NCI-H1694 (cell line): ENCODE measurements at regions not wholly inside any gene's neighbourhood (a gene's known extent, or its start where the extent isn't known, plus 50 kb on each side); places are given as distances from the start of the nearest gene placed in this dataset.

Experiments used
- DNase-seq: peaks from one replicate; lab custom pipeline; 2025; lab: John Stamatoyannopoulos, UW

DNA sequence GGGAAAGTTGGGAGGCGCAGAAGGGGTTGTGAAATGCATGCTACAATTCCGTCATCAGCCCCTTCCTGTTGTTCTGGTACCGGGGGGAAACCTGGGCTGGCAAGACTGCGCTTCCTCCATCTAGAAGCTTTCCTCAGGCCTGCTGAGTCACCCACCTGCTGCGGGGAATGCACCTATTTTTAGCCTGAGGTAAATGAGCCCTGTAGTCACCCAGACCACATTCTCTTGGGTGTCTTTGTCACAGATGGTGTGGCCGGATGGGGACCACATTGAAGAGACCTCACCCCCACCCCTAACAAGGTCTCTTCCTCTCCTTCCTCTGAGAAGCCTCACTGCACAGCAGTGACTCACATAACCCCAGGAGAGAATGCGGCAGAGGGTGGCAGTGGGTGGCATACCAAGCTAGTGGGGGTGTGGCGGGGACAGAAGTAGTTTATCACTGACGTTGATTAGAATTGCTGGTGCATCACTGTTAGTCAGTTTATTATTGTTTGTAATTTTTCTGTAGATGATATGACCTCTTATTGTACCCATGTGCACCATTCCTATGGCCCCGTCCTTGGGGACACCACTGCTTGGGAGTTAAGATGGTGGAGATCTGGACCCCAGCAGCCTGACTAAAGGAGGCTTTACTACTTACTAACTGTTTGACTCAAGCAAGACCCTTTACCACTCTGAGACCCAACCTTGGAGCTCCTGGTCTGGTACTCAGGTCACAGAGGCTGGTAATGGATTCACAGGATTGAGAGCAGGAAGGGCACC is 83.0 kb upstream of the DUSP5 start:
- DNase-seq, result no peak

DNA sequence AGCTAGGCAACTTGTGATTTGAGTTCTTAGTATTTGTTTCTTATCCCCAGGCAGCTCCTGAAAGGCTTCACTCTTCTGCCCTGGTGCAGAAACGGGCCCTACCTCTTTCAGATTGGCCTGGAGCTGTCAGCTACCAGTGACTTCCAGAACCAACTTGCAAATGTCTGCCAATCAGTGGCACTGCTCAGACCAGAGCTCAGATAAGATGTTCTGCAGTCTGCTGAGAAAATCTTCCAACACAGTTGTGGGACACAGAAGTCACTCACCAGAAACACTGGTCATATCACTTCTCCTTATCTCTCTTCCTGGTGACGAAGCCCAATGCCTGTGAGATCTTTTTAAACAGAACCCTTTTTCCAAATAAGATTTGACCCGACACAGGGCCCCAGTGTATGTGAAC is 81.9 kb upstream of the DUSP5 start:
- no peak for DNase-seq

DNA sequence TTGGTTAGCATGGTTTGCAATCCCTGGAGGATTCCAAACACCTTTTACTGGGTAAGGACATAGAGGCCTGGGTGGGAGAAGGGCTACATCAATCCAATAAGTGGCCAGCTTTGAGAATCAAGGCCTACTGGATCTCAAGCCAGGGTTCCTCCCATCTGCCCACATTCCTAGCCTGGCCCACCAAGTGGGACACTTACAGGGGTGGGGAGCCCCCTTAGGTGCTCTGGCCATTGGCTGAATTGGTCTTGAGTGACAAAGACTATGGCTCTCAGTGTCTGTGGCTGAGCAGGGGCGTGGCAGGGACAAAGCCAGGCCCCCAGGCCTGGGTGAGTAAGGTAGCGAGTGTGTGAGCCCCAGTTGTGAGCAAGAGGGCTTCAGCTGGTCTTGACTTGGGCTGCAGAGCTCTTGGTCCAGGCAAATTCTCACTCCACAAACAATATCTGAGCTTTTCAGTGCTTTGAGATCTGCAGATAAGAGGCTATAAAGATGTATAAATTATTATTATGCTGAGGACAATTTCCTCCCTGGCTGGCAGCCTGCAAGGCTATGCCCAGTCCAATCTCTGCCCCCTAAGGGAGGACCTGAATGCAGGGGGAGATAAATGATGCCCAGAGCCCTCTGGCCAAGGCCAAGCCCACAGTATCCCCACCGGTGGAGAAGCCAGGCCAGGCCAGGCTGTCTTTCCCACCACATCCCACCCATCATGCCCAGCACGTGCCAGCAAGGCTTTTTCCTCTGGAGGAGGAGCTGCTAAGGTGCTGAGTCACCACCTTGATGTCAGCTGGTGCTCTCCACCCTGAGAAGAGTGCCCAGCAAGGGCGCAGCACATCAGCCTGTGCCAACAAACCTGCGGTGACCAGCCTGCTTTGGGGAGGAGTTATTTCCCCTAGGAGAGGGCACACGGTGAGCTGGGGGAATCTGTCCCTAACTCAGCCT is 80.7 kb upstream of the DUSP5 start:
- no peak for DNase-seq

DNA sequence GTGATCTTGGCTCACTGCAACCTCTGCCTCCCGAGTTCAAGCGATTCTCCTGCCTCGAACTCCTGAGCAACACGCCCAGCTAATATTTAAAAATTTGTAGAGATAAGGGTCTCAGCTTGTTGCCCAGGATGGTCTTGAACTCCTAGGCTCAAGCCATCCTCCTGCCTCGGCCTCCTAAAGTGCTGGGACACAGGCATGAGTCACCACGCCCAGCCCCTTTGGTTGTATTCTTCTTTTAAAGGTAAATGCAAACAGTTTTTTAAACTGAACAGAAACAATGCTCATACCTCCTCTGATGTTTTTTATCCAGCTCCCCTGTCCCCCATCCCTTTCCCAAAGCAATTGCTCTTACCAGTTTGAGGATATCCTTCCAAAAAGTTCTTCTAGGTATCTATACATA is 79.5 kb upstream of the DUSP5 start:
- DNase-seq, result no peak

DNA sequence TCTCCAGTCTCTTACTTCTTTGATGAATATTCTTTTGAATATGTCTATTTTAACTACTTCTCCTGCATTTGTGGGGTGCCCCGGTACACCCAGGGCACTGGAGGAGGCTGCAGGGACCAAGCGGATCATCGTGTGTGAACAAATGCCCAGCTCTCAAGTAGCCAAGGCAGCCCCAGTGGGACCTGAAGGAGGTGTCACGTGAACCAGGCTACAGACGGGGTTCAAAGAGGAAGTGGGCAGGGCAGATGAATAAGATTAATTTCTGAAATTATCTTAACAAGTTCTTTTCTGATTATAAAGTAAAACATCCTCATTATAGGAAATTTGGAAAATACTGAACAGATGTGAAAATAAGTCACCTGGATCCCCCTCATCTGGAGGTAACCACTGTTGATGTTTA is 78.4 kb upstream of the DUSP5 start:
- no peak for DNase-seq

DNA sequence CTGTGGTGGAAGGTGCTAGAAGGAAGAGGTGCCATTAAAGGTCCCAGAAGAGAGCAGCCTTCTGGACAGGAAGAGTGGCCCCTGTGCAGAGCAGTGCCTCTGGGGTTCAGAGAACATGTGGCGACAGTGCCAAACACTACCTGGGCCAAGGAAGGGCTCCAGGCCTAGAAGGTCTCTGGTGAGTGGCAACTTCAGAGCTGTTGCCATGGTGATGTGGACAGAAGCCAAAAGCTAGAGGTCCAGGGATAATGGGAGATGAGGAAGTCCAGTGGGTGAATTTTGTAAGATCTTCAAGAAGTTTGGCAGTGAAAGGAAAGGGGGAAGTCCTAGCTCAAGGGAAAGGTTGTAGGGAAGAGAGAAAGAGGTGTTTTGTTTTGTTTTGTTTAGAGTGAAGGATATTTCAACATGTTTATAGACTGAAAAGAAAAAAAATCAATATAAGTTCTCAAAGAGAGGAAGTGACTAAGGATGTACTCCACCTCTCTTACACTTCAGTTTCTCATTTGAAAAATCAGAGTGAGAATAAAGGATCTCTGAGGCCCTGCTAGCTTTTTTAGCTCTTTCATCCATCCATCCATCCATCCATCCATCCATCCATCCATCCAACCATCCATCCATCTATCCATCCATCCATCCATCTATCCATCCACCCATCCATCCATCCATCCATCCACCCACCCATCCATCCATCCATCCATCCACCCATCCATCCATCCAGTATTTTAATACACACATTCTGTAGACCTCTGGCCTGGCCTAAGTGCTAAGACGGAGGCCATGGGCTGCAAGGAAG is 77.1 kb upstream of the DUSP5 start:
- DNase-seq, result no peak

DNA sequence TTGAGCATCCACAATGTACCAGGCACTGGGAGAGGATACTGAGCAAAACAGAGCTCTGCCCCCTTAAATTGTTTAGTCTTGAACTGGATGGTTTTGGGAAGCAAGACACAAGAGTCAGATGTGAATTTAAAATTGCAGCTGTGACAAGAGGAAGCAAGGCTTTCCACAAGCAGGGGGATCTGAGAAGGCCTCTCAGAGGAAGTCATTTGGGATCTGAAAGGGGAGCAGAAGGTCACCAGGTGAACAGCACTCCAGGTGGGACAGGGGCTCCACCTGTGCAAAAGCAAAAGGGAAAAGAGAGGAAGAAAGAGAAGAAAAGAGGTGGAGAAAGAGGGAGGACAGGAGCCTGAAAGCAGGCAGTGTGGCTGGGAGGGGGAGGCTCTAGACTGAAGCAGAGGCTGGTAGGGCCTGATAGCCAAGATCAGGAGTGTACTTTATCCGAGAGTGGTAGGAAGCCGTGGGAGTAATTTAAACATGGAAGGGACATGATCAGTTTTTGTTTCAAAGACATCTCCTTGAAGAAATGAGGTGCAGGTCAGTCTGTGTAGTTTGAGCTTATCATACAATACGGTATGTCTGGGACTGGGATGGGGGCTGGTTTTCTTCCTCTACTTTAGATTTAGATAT is 76.1 kb upstream of the DUSP5 start:
- DNase-seq, result no peak

DNA sequence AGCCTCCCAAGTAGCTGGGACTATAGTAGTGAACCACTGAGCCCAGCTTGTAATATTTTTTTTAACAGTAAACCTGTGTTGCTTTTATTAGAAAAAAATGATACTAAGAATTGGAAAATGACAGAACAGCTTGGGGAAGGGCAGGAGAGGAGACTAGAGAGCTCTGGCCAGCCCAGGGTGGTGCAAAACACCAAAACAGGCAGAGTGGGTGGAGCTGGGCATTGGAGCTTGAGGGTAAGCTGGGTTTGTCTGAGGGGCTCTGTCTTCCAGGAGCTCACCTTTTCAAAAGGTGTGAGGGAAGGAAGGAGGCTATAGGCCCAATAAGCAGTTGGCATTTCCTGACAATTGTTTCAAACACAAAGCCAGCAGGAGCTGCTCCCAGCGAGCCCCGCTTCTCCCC is 75.2 kb upstream of the DUSP5 start:
- no peak for DNase-seq

DNA sequence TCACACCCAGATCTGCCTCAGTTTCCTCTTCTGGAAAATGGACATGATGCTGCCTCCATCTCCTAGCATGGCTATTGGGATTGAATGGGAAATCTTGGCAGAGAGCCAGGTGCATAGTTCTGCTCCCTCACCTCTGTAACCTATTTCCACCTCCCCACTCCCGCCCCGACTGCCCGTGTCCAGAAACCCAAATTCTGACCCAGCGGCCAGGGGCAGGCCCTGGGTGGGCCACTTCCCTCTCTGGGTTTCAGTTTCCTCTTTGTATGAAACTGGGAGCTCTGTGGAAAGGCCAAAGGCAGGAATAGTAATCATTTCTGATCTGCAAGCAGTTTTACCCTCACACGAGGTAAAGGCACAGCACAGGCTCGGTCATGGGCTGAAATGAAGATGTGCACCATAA is 74.1 kb upstream of the DUSP5 start:
- DNase-seq, result no peak

DNA sequence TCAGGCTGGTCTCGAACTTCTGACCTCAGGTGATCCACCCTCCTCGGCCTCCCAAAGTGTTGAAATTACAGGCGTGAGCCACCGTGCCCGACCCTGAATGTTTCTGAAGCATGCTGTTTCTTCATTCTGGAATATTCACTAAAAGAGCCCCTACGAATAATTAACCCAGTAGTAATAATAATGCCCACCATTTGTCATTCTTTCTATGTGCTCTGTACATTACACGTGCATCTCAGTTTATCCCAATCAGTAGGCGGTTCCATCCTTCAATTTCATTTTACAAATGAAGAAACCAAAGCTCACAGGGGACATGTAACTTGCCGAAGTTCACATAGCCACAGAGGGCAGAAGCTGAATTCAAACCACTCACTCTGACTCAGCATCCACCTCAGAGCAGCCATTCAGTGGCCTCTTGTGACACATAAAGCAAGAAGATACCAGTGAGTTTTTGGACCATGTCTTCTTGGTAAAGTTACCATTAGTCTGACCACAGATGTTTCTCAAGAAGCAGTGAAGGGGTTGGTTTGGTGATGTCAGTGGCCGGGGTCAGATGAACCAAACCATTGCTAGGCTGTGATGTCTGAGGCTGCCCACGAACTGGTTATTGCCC is 71.9 kb upstream of the DUSP5 start:
- no peak for DNase-seq

DNA sequence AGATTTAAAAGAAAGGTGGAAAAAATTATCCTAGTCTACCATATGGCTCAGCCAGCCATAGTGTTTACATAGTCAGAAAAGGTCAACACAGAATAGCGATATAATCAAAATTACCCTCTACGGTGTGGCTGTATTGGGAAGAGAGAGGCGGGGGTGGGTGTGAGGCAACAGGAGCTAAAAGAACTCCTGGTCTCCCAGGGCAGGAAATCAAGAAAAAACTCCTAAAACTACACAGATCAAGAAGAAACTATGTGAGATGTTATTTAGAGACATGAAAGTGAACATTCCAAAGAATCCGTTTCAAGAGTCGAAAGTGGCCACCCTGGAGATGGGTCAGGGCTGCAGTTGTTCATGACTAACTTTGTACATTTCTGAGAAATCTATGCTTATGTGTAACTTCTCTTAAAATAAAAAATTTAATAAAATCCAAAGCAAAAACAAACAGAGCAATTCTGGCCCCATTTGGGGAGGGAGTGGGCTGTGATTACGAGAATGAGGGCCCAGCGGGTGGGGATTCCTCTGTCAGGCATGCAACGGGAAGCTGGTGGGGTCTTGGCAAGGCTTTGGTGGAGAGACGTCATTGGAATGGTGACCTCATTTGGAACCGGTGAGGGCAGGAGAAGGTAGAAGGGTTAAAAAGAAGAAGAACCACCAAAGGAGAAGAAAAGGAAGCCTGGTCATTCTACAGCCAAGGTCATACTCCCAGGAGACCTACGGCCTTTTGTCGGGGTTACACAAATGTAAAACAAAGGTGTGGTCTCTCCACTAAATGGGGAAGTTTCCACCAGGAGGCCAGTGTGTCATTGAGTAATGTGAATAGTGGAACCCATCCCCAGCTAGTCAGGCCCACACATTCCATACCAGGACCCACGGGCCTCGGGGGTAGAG is 71.2 kb upstream of the DUSP5 start:
- DNase-seq, result no peak

DNA sequence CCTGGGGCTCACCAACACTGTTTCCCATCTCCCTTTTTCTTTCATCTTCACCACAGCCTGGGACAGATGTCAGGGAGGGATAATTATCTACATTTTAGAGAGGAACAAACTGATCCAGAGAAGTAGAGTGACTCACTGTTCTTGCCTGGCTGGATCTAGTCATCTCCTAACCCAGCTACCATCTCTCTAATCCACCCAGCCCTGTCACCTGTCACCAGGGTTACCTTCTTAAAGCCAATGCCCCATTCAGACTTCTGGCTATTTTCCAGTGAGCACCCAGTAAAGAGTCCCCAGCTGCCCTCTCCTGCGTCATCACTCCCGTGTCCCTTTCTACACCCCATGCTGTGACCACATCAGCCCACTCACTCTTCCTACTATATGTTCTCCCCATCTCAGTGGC is 68.4 kb upstream of the DUSP5 start:
- no peak for DNase-seq

DNA sequence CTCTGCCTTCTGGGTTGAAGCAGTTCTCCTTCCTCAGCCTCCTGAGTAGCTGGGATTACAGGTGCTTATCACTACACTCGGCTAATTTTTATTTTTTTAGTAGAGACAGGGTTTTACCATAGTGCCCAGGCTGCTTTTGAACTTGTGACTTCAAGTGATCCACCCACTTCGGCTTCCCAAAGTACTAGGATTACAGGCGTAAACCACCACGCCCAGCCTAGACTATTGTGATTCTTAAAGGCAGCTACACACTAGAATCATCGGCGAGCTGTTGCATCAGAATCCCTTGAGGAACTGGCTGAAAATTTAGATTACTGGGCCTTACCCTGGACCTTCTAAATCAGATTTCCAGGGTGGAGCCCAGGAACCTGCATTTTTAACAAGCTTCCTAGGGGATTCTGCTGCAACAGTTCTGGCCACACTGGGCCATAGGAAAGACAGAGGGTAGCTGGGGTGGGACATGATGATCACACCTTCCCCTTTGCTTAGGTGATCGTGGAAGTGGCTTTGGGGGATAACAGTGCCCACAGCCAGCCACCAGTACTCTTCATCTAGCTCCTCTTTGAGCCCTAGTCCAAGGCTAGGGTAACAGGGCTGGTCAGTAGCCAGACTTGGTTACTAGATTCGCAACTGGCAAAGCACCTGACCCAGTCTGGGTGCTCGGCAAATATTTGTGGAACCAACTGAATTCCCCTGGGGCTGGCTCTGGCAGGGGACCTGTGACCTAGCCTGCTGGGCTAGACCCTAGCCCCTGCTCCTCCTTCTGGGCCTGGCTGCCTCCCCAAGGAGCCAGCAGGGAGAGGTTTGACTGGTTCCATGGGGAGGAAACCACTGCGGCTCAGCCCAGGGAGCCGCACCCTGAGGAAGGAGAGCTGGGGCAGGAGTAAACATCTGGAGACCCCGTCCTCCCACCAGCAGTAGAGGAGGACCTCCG is 67.1 kb upstream of the DUSP5 start:
- no peak for DNase-seq

DNA sequence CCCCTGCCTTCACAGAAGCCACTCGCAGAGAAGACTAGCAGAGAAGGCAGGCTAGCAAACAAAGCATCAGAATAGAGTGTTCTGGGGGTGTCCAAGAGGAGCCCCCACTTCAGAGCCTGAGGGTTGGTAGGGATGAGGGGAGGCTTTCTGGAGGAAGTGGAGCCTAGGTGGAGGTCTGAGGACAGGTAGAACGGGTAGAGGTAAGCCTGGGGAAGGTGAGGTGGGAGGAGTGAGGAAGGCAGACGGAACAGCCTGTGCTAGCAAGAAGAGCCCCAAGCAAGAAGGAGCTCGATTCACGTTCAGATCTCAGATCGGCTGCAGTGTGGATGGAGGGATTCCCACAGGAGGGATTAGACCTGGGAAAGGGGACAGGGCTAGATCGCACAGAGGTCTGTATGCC is 66.0 kb upstream of the DUSP5 start:
- DNase-seq, result no peak

DNA sequence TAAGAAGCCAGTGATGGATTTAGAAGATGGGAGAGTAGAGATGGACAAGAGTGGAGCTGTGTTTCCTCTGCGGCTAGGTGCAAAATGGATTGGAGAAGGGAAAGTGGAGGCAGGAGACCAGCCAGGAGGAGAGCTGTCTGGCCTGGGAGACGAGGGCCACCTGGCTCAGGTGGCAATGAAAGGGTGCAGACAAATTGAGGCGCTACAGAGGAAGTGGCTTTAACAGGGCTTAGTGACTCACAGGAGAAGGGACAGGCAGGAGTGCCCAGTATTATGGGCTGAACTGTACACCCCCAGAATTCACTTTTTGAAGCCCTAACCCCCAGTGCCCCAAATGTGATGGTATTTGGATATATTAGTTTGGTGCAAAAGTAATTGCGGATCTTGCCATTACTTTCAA is 65.6 kb upstream of the DUSP5 start:
- no peak for DNase-seq

DNA sequence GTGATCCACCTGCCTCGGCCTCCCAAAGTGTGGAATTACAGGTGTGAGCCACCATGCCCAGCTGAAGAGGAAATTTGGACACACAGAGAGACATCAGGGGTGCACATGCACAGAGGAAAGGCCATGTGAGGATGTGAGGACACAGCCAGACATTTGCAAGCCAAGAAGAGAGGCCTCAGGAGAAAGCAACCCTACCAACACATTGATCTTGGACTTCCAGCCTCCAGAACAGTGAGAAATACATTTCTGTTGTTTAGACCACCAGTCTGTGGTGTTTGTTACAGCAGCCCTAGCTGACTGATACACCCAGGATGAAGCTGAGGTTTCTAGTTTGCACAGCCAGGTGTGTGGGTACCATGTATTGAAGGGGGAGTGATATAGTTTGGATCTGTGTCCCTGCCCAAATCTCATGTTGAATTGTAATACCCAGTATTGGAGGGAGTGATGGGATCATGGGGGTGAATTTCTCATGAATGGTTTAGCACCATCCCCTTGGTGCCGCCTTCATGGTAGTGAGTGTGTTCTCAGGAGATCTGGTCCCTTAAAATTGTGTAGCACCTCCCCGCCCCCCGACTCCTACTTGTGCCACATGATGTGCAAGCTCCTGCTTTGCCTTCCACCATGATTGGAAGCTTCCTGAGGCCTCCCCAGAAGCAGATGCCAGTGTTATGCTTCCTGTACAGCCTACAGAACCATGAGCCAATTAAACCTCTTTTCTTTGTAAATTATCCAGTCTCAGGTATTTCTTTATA is 64.7 kb upstream of the DUSP5 start:
- DNase-seq, result no peak

DNA sequence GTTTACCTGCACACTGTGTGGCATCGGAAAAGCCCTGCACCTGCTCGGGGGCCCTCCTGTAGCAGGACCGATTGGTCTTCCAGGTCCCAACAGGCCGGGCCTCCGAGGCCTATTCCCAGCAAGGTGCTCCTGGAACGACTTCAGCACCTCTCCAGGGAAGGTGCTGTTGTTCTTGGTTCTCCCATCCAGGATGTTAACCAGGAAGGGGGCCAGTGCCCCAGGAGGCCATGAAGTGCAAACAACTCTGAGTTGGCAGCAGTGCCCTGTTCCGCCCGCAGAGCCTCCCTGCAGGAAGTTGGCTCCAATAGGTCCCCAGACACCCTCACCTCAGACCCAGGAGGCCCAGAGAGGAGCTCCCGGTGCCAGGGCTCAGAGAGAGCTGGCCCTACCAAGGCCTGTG is 64.0 kb upstream of the DUSP5 start:
- no peak for DNase-seq

DNA sequence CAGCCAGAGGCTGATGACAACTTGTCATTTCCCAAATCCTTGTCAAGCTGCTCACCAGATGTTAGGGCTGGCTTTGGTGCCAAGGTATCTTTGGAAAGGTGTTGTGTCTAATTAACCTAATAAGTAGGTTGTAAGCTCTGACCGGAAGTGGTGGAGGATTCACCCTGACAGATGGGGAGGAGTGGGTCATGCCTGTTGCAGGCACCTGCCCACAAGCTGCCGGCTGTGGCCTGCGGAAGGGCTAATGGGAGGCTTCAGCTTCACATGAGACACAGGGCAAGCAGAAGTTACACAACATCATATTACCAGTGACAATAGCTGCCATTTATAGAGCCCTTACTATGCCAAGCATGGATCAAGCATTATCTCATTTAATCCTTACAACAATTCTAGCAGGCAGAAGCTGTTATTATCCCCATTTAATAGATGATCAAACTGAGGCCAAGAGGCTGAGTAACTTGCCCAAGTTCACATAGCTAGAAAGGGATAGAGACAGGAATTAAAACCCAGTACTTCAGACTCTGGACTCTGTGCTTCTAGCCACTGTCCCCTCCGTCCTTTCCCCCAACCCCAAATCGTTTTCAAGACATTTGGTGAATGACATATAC is 63.1 kb upstream of the DUSP5 start:
- no peak for DNase-seq
